Fibroblast of lung (primary cell): ENCODE measurements at regions not wholly inside any gene's neighbourhood (a gene's known extent, or its start where the extent isn't known, plus 50 kb on each side); places are given as distances from the start of the nearest gene placed in this dataset.

Source experiments
- DNase-seq, 2 donors: peaks; one replicate each; pipeline versions ENCODE4 v3.0.0 to v3.0.0-alpha.2; 2010; ENCODE audit warnings: low read depth in 2 of 2
- H2AFZ ChIP-seq: 2 replicates; pipeline ENCODE4 v1.5.1; 2012; ENCODE audit warnings: low read length, control low read depth, inconsistent platforms
- H3K27ac ChIP-seq: 2 replicates; pipeline ENCODE4 v1.5.1; 2011; ENCODE audit warnings: low read length, control low read depth; ENCODE audit not compliant: insufficient read depth
- H3K27me3 ChIP-seq: 2 replicates; pipeline ENCODE4 v1.5.1; 2011; ENCODE audit warnings: mild to moderate bottlenecking, low read length; ENCODE audit not compliant: control insufficient read depth, insufficient read depth
- H3K36me3 ChIP-seq: 2 replicates; pipeline ENCODE4 v1.5.1; 2011; ENCODE audit warnings: low read length; ENCODE audit not compliant: control insufficient read depth, insufficient read depth
- H3K4me1 ChIP-seq: 2 replicates; pipeline ENCODE4 v1.5.1; 2011; ENCODE audit warnings: low read length; ENCODE audit not compliant: control insufficient read depth, insufficient read depth; ENCODE audit errors: extremely low read depth
- H3K4me2 ChIP-seq: 2 replicates; pipeline ENCODE4 v1.5.1; 2011; ENCODE audit warnings: low read length, control low read depth; ENCODE audit not compliant: insufficient read depth; ENCODE audit errors: extremely low read depth
- H3K4me3 ChIP-seq, 4 experiments: fragments of 200-600 bp in 1 of 4; sonication (generic) in 1 of 4; replicated peaks in 1 of 4; 2 replicates each; pipeline ENCODE4 v1.5.1; 2011 to 2016; ENCODE audit warnings: low read length in 4 of 4, low read depth in 3 of 4, mild to moderate bottlenecking in 3 of 4, control low read depth in 2 of 4, inconsistent platforms in 1 of 4, mixed read lengths in 1 of 4; ENCODE audit not compliant: insufficient read depth in 1 of 4; ENCODE audit errors: control extremely low read depth in 1 of 4
- H3K79me2 ChIP-seq: 2 replicates; pipeline ENCODE4 v1.5.1; 2012; ENCODE audit warnings: mild to moderate bottlenecking, low read length, inconsistent platforms; ENCODE audit not compliant: control insufficient read depth, insufficient read depth
- H3K9ac ChIP-seq: 2 replicates; pipeline ENCODE4 v1.5.1; 2011; ENCODE audit warnings: mild to moderate bottlenecking, low read length, control low read depth; ENCODE audit not compliant: insufficient read depth
- H3K9me3 ChIP-seq: 2 replicates; pipeline ENCODE4 v1.5.1; 2012; ENCODE audit warnings: low read depth, low read length; ENCODE audit not compliant: control insufficient read depth, insufficient read depth
- H4K20me1 ChIP-seq: 2 replicates; pipeline ENCODE4 v1.5.1; 2011; ENCODE audit warnings: low read length; ENCODE audit not compliant: control insufficient read depth, insufficient read depth; ENCODE audit errors: extremely low read depth
- CTCF ChIP-seq, 2 donors: IDR thresholded peaks in 1 of 2; conservative IDR thresholded peaks in 1 of 2; 1 replicate in 1 of 2; 2 replicates in 1 of 2; pipeline ENCODE4 v1.5.1; 2011 to 2012; ENCODE audit warnings: low read length in 2 of 2, control low read depth in 1 of 2, inconsistent platforms in 1 of 2, low read depth in 1 of 2, mild to moderate bottlenecking in 1 of 2
- EZH2 ChIP-seq: IDR thresholded peaks from 2 replicates; pipeline ENCODE4 v1.5.1; 2012; ENCODE audit warnings: low read length, control low read depth, mild to moderate bottlenecking; ENCODE audit errors: missing control alignments

GRCh38 chr20:48194583-48194982 lies 409.3 kb upstream of the SULF2 start:
- Histone ChIP-seq H3K9ac (no peak overlapping the region), H3K4me2 (no peak overlapping the region), H2AFZ (no peak overlapping the region), H3K9me3 (no peaks in the 10 kb centered on the region), H3K4me1 (no peaks in the 10 kb centered on the region), H3K4me3 (no peak overlapping the region), H3K36me3 (no peaks in the 10 kb centered on the region), H3K27ac (no peak overlapping the region), H3K27me3 (no peaks in the 10 kb centered on the region), H3K79me2 (no peaks in the 10 kb centered on the region), H4K20me1 (no peaks in the 10 kb centered on the region)
- DNase-seq = no peak
- no peak for TF ChIP-seq EZH2
- no peak for TF ChIP-seq CTCF (conservative IDR thresholded peaks at IDR 0.05 in 1 of 2, IDR thresholded peaks at IDR 0.05 in 1 of 2; ENCODE audit: low read depth in 1 of 2, low read length in 2 of 2)

- no peaks in the 10 kb centered on the region for H3K9me3 ChIP-seq
- no peak overlapping the region for H3K4me3 ChIP-seq
- DNase-seq = no peak
- H3K27ac ChIP-seq = no peak overlapping the region
- no peaks in the 10 kb centered on the region for H3K79me2 ChIP-seq
- H4K20me1 ChIP-seq = no peaks in the 10 kb centered on the region
- no peak overlapping the region for H3K9ac ChIP-seq
- H3K4me1 ChIP-seq = no peaks in the 10 kb centered on the region
- H3K36me3 ChIP-seq = no peaks in the 10 kb centered on the region
- H3K4me2 ChIP-seq = no peak overlapping the region
- TF ChIP-seq CTCF (conservative IDR thresholded peaks at IDR 0.05 in 1 of 2, IDR thresholded peaks at IDR 0.05 in 1 of 2; ENCODE audit: low read depth in 1 of 2, low read length in 2 of 2) (no peak), EZH2 (no peak)
- no peaks in the 10 kb centered on the region for H3K27me3 ChIP-seq
- no peak overlapping the region for H2AFZ ChIP-seq
Observed at GRCh38 chr20:48193627-48194425, 408.5 kb upstream of the SULF2 start.

GRCh38 chr20:48192109-48192508 lies 406.8 kb upstream of the SULF2 start:
- no peaks in the 10 kb centered on the region for H3K27me3 ChIP-seq
- no peak overlapping the region for H3K9ac ChIP-seq
- H3K9me3 ChIP-seq = no peaks in the 10 kb centered on the region
- no peak overlapping the region for H2AFZ ChIP-seq
- no peak overlapping the region for H3K4me3 ChIP-seq
- H3K36me3 ChIP-seq = no peaks in the 10 kb centered on the region
- H3K4me2 ChIP-seq = no peak overlapping the region
- H4K20me1 ChIP-seq = no peaks in the 10 kb centered on the region
- H3K27ac ChIP-seq = no peak overlapping the region
- H3K4me1 ChIP-seq = no peaks in the 10 kb centered on the region
- TF ChIP-seq EZH2 (no peak), CTCF (conservative IDR thresholded peaks at IDR 0.05 in 1 of 2, IDR thresholded peaks at IDR 0.05 in 1 of 2; ENCODE audit: low read depth in 1 of 2, low read length in 2 of 2) (no peak)
- no peaks in the 10 kb centered on the region for H3K79me2 ChIP-seq
- DNase-seq = no peak
